AG04450 (cell line): ENCODE measurements at regions not wholly inside any gene's neighbourhood (a gene's known extent, or its start where the extent isn't known, plus 50 kb on each side); places are given as distances from the start of the nearest gene placed in this dataset.
"Not testable (repeated sequence)": the region's sequence is repeated elsewhere in the genome, so short reads cannot be mapped to it uniquely, and the experiment has no call there.

Experiments
- CTCF ChIA-PET: fragments of 300-600, 350-600 bp; formaldehyde crosslinking; extraction: SDS; loops from one replicate; lab custom pipeline; 2022; ENCODE audit warnings: antibody characterized with exemption, inconsistent platforms; lab: Charles Lee
- POLR2A ChIA-PET: fragments of 350-600 bp; formaldehyde crosslinking; extraction: SDS; loops from one replicate; lab custom pipeline; 2021; ENCODE audit warnings: antibody characterized with exemption, inconsistent platforms; lab: Yijun Ruan, JAX
- DNase-seq: peaks from one replicate; pipeline ENCODE4 v3.0.0-alpha.2; 2011; ENCODE audit warnings: low read depth, low spot score
- H3K27ac ChIP-seq: one replicate; pipeline ENCODE4 v1.5.1; 2012; ENCODE audit warnings: low read depth, low read length, control low read depth
- H3K27me3 ChIP-seq: one replicate; pipeline ENCODE4 v1.6.0; 2012; ENCODE audit warnings: low read length; ENCODE audit not compliant: control insufficient read depth, insufficient read depth
- H3K4me3 ChIP-seq: 2 replicates; pipeline ENCODE4 v1.5.1; 2011; ENCODE audit warnings: mild to moderate bottlenecking, low read depth, low read length, control low read depth
- H3K9me3 ChIP-seq: 2 replicates; pipeline ENCODE4 v1.5.1; 2012; ENCODE audit warnings: low read length; ENCODE audit not compliant: control insufficient read depth, insufficient read depth
- CTCF ChIP-seq: IDR thresholded peaks from 2 replicates; pipeline ENCODE4 v1.5.1; 2011; ENCODE audit warnings: low read depth, low read length, control low read depth, inconsistent platforms

GRCh38 chr2:66253066-66253465, 181.9 kb upstream of the MEIS1 start:
- Histone ChIP-seq H3K9me3 (no peaks in the 10 kb centered on the region), H3K27me3 (no peaks in the 10 kb centered on the region), H3K27ac (no peak overlapping the region), H3K4me3 (no peak overlapping the region)
- TF ChIP-seq CTCF = no peak
- POLR2A ChIA-PET = no interaction called here
- CTCF ChIA-PET = no interaction called here
- DNase-seq = no peak

GRCh38 chr2:66252109-66252508, 182.8 kb upstream of the MEIS1 start:
- no peak for DNase-seq
- Histone ChIP-seq H3K9me3 (no peaks in the 10 kb centered on the region), H3K4me3 (no peak overlapping the region), H3K27ac (no peak overlapping the region), H3K27me3 (no peaks in the 10 kb centered on the region)
- TF ChIP-seq CTCF = no peak
- ChIA-PET POLR2A (no interaction called here), CTCF (no interaction called here)

GRCh38 chr2:66251573-66251972, 183.4 kb upstream of the MEIS1 start:
- H3K4me3 ChIP-seq = no peak overlapping the region
- no peaks in the 10 kb centered on the region for H3K9me3 ChIP-seq
- H3K27me3 ChIP-seq = no peaks in the 10 kb centered on the region
- no peak overlapping the region for H3K27ac ChIP-seq
- POLR2A ChIA-PET = no interaction called here
- CTCF ChIA-PET = no interaction called here
- DNase-seq = no peak
- no peak for TF ChIP-seq CTCF

- H3K27me3 ChIP-seq, DNase-seq, H3K4me3 ChIP-seq, CTCF ChIA-PET, H3K9me3 ChIP-seq, H3K27ac ChIP-seq, POLR2A ChIA-PET: not testable (repeated sequence)
These were observed 185.8 kb upstream of the MEIS1 start for GRCh38 chr2:66249089-66249488.

GRCh38 chr2:66243809-66244208, 191.1 kb upstream of the MEIS1 start:
- H3K9me3 ChIP-seq, DNase-seq, H3K27ac ChIP-seq, H3K4me3 ChIP-seq, H3K27me3 ChIP-seq, POLR2A ChIA-PET, CTCF ChIA-PET: not testable (repeated sequence)

- H3K27ac ChIP-seq, DNase-seq, H3K4me3 ChIP-seq, CTCF ChIA-PET, POLR2A ChIA-PET, H3K9me3 ChIP-seq: not testable (repeated sequence)
- peaks cover 11% of the 10 kb centered on the region for H3K27me3 ChIP-seq
These were observed 192.0 kb upstream of the MEIS1 start for GRCh38 chr2:66242888-66243287.
